ENCODE measurements at regions not wholly inside any gene's neighbourhood (a gene's known extent, or its start where the extent isn't known, plus 50 kb on each side); places are given as distances from the start of the nearest gene placed in this dataset.
"Not testable (repeated sequence)": the region's sequence is repeated elsewhere in the genome, so short reads cannot be mapped to it uniquely, and the experiment has no call there.

GRCh38 chr2:22967756-22968155 lies 417.2 kb upstream of the KLHL29 start:
- no peak for DNase-seq (ENCODE audit: low spot score)
- intact Hi-C loops (cut with DNase I), result no loop called here

GRCh38 chr2:22970284-22970975 lies 414.5 kb upstream of the KLHL29 start:
- intact Hi-C loops (cut with DNase I), result no loop called here
- no peak for DNase-seq (ENCODE audit: low spot score)

GRCh38 chr2:22970991-22971390 lies 414.0 kb upstream of the KLHL29 start:
- intact Hi-C loops (cut with DNase I), result no loop called here

GRCh38 chr2:22981785-22982184 lies 403.2 kb upstream of the KLHL29 start:
- no peak for DNase-seq (ENCODE audit: low spot score)
- intact Hi-C loops (cut with DNase I), result no loop called here

More at GRCh38 chr2:22970991-22971390, 414.0 kb upstream of the KLHL29 start:
- DNase-seq (ENCODE audit: low spot score), result no peak

GRCh38 chr2:22984152-22984551 lies 400.8 kb upstream of the KLHL29 start:
- DNase-seq (ENCODE audit: low spot score); intact Hi-C loops (cut with DNase I): not testable (repeated sequence)

GRCh38 chr2:22990246-22990645 lies 394.7 kb upstream of the KLHL29 start:
- intact Hi-C loops (cut with DNase I), result no loop called here
- no peak for DNase-seq (ENCODE audit: low spot score)

GRCh38 chr2:22991844-22992243 lies 393.1 kb upstream of the KLHL29 start:
- DNase-seq (ENCODE audit: low spot score), result no peak
- intact Hi-C loops (cut with DNase I), result no loop called here

- intact Hi-C loops (cut with DNase I), result no loop called here
- no peak for DNase-seq (ENCODE audit: low spot score)
Measured at GRCh38 chr2:22992441-22992840, 392.5 kb upstream of the KLHL29 start.

- intact Hi-C loops (cut with DNase I), result no loop called here
Measured at GRCh38 chr2:22993250-22993649, 391.7 kb upstream of the KLHL29 start.

GRCh38 chr2:22995576-22995975 lies 389.4 kb upstream of the KLHL29 start:
- no peak for DNase-seq (ENCODE audit: low spot score)
- intact Hi-C loops (cut with DNase I), result no loop called here

More at GRCh38 chr2:22993250-22993649, 391.7 kb upstream of the KLHL29 start:
- no peak for DNase-seq (ENCODE audit: low spot score)

- DNase-seq (ENCODE audit: low spot score), result no peak
- intact Hi-C loops (cut with DNase I), result no loop called here
Measured at GRCh38 chr2:22996911-22997310, 388.1 kb upstream of the KLHL29 start.

- intact Hi-C loops (cut with DNase I), result no loop called here
Measured at GRCh38 chr2:22998359-22998758, 386.6 kb upstream of the KLHL29 start.

GRCh38 chr2:22999951-23000350 lies 385.0 kb upstream of the KLHL29 start:
- DNase-seq (ENCODE audit: low spot score), result no peak
- intact Hi-C loops (cut with DNase I), result no loop called here

More at GRCh38 chr2:22998359-22998758, 386.6 kb upstream of the KLHL29 start:
- DNase-seq (ENCODE audit: low spot score), result no peak

GRCh38 chr2:23002234-23002633 lies 382.7 kb upstream of the KLHL29 start:
- DNase-seq (ENCODE audit: low spot score), result no peak
- intact Hi-C loops (cut with DNase I), result no loop called here

- no peak for DNase-seq (ENCODE audit: low spot score)
Measured at GRCh38 chr2:23005469-23005868, 379.5 kb upstream of the KLHL29 start.

GRCh38 chr2:23007631-23008235 lies 377.2 kb upstream of the KLHL29 start:
- no peak for DNase-seq (ENCODE audit: low spot score)
- intact Hi-C loops (cut with DNase I), result no loop called here

More at GRCh38 chr2:23005469-23005868, 379.5 kb upstream of the KLHL29 start:
- intact Hi-C loops (cut with DNase I), result no loop called here

GRCh38 chr2:23008440-23008839 lies 376.5 kb upstream of the KLHL29 start:
- no peak for DNase-seq (ENCODE audit: low spot score)
- intact Hi-C loops (cut with DNase I), result no loop called here

GRCh38 chr2:23008951-23009350 lies 376.0 kb upstream of the KLHL29 start:
- DNase-seq (ENCODE audit: low spot score), result no peak
- intact Hi-C loops (cut with DNase I), result no loop called here

GRCh38 chr2:23009545-23010149 lies 375.3 kb upstream of the KLHL29 start:
- DNase-seq (ENCODE audit: low spot score), result no peak
- intact Hi-C loops (cut with DNase I), result no loop called here

GRCh38 chr2:23012499-23012898 lies 372.5 kb upstream of the KLHL29 start:
- intact Hi-C loops (cut with DNase I), result no loop called here
- no peak for DNase-seq (ENCODE audit: low spot score)

- no peak for DNase-seq (ENCODE audit: low spot score)
- intact Hi-C loops (cut with DNase I), result no loop called here
Measured at GRCh38 chr2:23015651-23016200, 369.3 kb upstream of the KLHL29 start.
